ENCODE measurements at regions not wholly inside any gene's neighbourhood (a gene's known extent, or its start where the extent isn't known, plus 50 kb on each side); places are given as distances from the start of the nearest gene placed in this dataset.

- Histone ChIP-seq H3K4me1 (ENCODE audit: control insufficient read depth in 1 of 2, insufficient read depth in 1 of 2, low read depth in 1 of 2, low read length in 1 of 2) (no peaks in the 10 kb centered on the region), H3K4me3 (ENCODE audit: low read depth in 1 of 2, low read length in 1 of 2) (no peak overlapping the region), H3K27ac (no peak overlapping the region), H3K36me3 (no peaks in the 10 kb centered on the region), H3K27me3 (no peaks in the 10 kb centered on the region), H3K9me3 (no peaks in the 10 kb centered on the region)
- TF ChIP-seq CTCF (IDR thresholded peaks at IDR 0.05) = no peak
Observed at GRCh38 chr6:4463236-4463635, 313.0 kb upstream of the CDYL start.

- no peak overlapping the region for H3K4me3 ChIP-seq (ENCODE audit: low read depth in 1 of 2, low read length in 1 of 2)
- H3K9me3 ChIP-seq = no peaks in the 10 kb centered on the region
- no peak overlapping the region for H3K27ac ChIP-seq
- no peak for TF ChIP-seq CTCF (IDR thresholded peaks at IDR 0.05)
- H3K27me3 ChIP-seq = no peaks in the 10 kb centered on the region
- H3K36me3 ChIP-seq = no peaks in the 10 kb centered on the region
- no peaks in the 10 kb centered on the region for H3K4me1 ChIP-seq (ENCODE audit: control insufficient read depth in 1 of 2, insufficient read depth in 1 of 2, low read depth in 1 of 2, low read length in 1 of 2)
Observed at GRCh38 chr6:4460586-4461475, 315.4 kb upstream of the CDYL start.

GRCh38 chr6:4459996-4460395, 316.2 kb upstream of the CDYL start:
- Histone ChIP-seq H3K27ac (no peak overlapping the region), H3K4me3 (ENCODE audit: low read depth in 1 of 2, low read length in 1 of 2) (no peak overlapping the region), H3K36me3 (no peaks in the 10 kb centered on the region), H3K9me3 (no peaks in the 10 kb centered on the region), H3K27me3 (no peaks in the 10 kb centered on the region), H3K4me1 (ENCODE audit: control insufficient read depth in 1 of 2, insufficient read depth in 1 of 2, low read depth in 1 of 2, low read length in 1 of 2) (no peaks in the 10 kb centered on the region)
- no peak for TF ChIP-seq CTCF (IDR thresholded peaks at IDR 0.05)

GRCh38 chr6:4459032-4459431, 317.2 kb upstream of the CDYL start:
- no peak for TF ChIP-seq CTCF (IDR thresholded peaks at IDR 0.05)
- no peak overlapping the region for H3K27ac ChIP-seq
- H3K9me3 ChIP-seq = no peaks in the 10 kb centered on the region
- H3K36me3 ChIP-seq = no peaks in the 10 kb centered on the region
- H3K27me3 ChIP-seq = no peaks in the 10 kb centered on the region
- H3K4me1 ChIP-seq (ENCODE audit: control insufficient read depth in 1 of 2, insufficient read depth in 1 of 2, low read depth in 1 of 2, low read length in 1 of 2) = no peaks in the 10 kb centered on the region
- no peak overlapping the region for H3K4me3 ChIP-seq (ENCODE audit: low read depth in 1 of 2, low read length in 1 of 2)

- TF ChIP-seq CTCF (IDR thresholded peaks at IDR 0.05) = no peak
- Histone ChIP-seq H3K27ac (no peak overlapping the region), H3K4me1 (ENCODE audit: control insufficient read depth in 1 of 2, insufficient read depth in 1 of 2, low read depth in 1 of 2, low read length in 1 of 2) (no peaks in the 10 kb centered on the region), H3K27me3 (no peaks in the 10 kb centered on the region), H3K9me3 (no peaks in the 10 kb centered on the region), H3K36me3 (no peaks in the 10 kb centered on the region), H3K4me3 (ENCODE audit: low read depth in 1 of 2, low read length in 1 of 2) (no peak overlapping the region)
Observed at GRCh38 chr6:4451718-4452117, 316.3 kb upstream of the ECI2 start.
